ELF-1 (cell line): ENCODE measurements at regions not wholly inside any gene's neighbourhood (a gene's known extent, or its start where the extent isn't known, plus 50 kb on each side); places are given as distances from the start of the nearest gene placed in this dataset.

ENCODE experiments used
- DNase-seq: peaks from one replicate; pipeline ENCODE4 v3.0.0-alpha.2; 2016; ENCODE audit warnings: low read depth, low spot score

DNA sequence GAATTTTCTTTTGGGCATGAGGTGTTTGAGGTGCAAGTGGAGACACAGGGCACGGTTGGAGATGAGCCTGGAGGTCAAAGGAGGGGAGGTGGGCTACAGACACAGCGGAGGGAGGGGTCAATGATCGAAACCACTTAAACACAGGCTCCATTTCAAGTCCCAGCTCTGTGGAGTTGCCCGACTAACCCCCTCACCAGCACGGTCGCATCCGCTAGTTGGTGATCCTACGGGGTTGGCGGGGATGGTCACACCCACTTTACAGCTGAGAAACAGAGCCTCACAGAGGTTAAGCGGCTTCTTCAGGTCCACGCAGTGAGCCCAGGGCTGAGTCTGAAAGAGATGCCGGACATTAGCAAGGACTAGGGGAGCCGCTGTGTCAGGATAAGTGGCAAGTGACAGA is 60.1 kb upstream of the RUNX3 start:
- no peak for DNase-seq

DNA sequence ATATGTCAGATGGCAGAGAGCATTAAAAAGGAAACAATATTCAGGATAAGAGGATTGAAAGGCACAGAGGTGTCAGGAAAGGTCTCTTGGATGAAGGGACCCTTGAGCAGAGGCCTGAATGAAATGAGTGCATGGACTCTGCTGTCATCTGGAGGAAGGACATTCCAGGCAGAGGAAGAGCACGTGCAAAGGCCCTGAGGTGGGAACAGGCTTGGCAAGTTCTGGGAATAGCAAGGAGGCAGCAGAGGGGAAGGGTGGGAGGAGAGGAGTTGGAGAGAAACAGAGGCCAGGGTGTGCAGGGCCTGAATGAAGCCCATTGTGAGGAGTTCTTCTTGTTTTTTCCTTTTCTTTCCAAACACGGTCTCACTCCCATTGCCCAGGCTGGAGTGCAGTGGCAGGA is 59.0 kb upstream of the RUNX3 start:
- no peak for DNase-seq

DNA sequence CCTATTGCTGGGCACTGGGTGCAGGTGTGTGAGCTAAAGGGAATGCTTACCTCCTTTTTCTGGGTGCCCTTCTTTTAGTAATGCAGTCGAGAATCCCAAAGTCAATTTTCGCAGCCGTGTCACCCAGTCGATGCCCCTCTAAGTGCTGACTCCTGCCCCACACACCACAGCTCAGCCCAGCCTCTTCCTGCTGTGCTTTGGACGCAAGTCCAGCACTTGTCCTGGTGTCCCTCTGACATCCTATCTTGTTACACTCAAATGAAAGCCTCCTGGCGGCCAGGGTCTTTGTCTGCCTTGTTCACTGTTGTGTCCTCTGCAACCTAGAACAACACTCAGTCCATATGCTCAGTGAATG is 58.5 kb upstream of the RUNX3 start:
- DNase-seq = no peak

DNA sequence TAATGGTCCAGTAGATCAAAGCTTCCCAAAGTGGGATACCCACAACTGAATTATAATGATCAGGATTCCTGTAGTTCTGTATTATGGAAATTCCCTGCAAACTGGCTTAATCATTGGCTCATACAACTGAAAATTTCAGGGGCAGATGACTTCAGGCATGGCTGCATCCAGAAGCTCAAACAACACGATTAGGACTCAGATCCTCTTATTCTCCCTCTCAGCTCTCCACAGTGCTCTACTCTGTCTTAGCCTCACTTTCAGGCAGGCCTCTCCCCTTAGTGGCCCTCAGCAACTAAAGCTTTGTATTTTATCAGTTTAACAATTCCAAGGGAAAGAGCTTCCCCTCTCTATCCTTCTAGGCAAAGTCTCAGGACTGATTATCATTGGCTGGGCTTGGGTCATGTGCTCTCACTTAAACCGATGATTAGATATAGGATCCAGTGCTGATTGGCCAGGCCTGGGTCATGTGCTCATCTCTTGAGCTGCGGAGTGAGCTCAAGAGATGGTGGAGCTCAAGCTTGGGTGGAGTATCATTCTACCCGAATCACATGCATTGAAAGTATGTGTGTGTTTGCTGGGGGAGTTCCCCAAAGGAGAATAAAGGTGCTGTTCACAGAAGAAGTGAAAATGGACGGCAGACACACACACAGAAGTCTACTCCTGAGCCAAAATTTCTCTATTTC is 57.9 kb upstream of the RUNX3 start:
- no peak for DNase-seq

DNA sequence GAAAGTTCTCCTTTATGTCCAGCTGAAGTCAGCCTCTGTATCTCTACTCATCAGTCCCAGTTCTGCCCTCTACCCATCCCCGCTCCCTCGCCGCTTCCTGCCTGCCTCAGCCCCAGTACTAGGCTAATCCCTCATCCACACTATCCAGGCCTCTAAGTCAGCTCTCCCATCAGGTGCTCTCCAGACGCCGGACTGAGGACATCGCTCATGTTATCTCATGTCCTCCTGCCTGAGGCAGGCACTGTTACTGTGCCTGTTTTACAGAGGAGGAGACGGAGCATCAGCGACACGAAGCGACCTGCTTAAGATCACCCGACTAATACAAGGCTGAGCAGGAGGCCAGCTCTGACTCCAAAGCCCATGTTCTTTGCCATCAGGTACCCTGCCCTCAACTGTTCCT is 57.3 kb upstream of the RUNX3 start:
- no peak for DNase-seq

DNA sequence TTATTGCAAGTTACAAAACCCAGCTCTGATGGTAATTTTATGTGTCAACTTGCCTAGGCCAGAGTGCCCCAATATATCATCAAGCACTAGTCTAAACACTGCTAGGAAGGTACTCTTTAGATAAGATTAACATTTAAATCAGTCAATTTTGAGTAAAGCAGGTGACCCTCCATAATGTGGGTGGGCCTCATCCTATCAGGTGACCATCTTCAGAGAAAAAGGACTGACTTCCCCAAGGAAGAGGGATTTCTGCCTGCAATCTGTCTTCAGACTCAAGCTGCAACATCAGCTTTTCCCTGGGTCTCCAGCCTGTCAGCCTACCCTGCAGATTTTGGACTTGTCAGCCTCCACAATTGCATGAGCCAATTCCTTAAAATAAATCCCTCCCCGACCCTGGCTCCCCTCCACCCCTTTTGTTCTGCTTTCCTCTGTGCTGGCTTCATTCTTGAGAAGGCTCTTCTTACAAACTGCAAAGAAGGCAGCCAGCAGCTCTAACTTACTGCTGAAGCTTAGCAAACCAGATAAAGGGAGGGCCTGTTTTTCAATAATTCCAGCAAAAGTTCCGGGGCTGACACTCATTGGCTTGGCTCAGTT is 56.4 kb upstream of the RUNX3 start:
- no peak for DNase-seq

DNA sequence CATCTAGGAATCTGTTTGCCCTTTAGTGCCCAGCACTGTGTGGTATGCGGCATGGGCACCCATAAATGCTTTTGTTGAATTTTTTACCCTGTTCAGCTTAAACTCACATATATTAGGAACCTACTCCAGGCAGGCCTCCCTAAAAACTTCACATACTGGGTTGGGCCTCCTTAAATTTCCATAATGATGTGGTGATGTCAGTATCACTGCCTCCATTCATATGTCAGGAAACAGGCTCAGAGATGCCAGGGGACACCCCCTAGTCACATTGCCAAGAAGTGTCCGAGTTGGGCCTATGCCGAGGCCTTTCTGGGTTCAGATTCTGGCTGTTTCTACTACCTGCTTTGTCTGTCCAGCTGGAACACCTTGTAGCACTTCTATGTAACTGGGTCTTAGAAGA is 55.7 kb upstream of the RUNX3 start:
- DNase-seq = no peak

DNA sequence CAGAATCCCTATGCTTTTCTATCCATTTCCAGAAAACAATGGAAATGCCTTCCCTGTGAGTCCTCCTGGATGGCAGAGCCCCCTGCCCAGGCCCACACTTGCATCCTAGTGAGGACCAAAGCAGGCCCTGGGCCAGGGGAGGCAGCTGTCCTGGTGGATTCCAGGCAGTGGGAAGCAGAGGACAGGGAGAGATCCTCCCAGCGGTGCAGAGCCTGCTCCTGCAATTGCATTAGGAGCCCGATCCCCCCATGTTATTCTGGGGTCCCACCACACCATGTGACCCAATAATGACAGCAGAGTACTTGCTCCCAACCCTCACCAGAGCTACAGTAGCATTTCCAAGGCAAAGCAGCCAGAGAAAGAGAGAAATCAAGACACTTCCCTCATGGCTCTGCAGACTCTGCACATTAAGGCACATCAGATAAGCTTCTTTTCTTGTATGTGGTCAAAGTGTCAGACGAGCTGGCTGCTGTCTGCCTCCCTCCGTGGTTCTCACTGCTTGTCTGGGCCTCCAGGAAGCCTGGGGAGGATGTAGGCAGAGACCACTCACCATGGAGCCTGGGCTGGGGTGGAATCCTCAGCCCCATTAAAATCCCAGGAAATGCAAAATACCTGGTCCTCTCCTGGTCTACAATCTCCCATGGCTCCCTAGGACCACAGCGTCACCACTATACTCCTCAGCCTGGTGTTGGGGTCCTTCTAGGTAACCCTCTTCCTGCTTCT is 54.9 kb upstream of the RUNX3 start:
- DNase-seq = no peak

DNA sequence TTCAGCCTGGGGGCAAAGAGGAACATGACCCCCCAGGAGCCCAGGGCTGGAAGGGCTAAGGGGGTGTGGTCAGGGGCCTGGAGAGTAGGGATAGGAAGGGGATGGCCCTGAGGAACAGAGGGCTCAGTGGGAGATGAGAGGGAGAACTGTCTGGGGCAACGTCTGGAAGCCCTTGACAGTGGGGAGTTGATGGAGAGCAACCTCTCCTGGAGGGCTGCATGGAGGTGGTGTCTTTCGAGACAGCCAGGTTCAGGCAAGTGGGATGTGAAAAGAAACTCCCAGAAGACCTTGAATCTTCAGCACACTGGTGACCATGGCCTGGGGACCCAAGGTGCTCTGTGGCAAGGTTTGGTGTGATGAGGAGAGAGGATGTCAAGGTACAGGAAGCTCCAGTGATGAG is 54.2 kb upstream of the RUNX3 start:
- no peak for DNase-seq

DNA sequence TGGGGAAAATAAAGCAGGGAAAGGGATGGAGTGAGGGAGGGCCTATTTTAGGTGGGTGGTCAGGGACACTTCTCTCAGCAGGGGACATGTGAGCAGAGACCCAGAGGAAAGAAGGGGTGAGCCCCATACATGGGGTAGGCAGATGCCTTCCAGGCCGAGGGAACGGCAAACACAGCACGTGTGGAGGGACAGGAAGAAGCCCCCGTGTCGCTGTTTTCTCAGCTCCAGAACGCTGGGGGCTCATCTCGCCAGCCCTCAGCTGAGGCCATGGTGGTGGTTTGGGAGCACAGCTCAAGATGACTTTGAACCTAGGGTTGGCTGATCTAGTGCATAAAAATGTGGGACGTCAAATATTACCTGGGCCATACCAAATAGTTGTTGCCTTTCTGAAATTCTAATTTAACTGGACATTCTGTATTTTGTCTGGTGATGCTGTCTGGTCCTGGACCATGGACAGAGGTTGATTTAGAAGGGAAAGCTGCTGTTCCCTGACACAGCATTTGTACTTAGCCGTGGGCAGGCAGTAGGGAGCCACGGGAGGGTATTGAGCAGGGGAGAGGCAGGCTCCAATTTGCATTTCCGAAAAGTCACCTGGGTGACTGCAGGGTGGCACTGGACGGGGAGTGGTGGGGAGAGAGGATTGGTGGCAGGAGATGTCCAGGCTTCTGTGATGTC is 53.1 kb upstream of the RUNX3 start:
- DNase-seq = no peak

DNA sequence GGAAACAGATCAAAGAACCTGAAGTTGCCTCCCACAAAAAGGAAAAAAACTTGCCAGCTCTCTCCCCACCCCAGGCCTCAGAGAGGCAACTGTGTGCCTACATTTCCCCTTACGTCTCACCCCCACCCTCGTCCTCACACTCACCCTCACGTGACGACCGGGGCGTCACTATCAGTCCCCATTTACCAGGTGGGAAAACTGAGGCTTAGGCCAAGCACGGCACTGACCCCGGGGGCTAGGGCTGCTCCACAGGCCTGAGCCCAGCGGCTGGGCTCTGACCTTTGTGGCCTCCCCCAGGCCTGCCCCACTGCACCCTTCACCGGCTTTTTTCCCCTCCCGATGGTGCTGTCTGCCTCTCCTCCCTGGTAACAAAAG is 51.5 kb upstream of the RUNX3 start:
- DNase-seq = no peak

DNA sequence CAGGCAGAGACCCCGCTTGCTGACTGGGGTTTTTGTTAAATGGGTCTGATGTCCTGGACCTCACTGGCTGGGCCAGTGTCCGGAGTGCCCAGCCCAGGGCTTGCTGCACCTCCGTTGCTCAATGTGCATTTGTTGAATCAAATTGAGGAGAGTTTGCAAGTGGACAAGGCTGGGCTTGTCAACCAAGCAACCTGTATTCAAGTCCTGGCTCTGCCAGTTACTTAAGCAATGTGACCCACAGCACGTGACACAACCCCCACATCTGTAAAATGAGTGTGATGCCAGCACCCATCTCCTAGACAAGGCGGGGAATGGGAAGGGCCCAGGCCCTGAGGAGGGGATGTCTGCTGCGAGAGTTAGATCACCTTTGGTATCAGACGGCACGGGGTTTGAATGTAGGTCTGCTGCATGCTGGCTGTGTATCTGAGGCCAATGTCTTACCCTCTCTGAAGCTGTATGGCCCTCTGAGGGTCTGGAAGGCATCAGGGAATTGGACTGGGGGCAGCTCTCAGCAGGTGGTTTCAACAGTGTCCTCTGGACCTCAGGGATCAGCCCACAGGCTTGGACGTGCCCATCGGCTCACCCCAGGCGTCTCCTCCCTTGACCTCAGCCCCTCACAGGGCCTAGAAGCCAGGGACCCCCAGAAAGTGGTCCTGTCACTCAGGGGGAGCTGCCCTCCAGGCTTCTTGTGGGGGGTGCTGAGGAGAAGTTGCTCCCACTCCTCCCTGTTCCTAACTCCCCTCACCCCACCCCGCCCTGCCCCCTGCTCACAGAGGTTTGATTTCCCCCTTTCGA is 51.0 kb upstream of the RUNX3 start:
- DNase-seq = no peak
